Vagina (tissue), 2 donors: ENCODE measurements at regions not wholly inside any gene's neighbourhood (a gene's known extent, or its start where the extent isn't known, plus 50 kb on each side); places are given as distances from the start of the nearest gene placed in this dataset.

Experiments
- DNase-seq, 2 donors: peaks; one replicate each; pipeline ENCODE4 v3.0.0-alpha.2; 2017; ENCODE audit errors: extremely low spot score in 2 of 2
- H3K27ac ChIP-seq: fragments of 200-600 bp; sonication (generic); one replicate; pipeline ENCODE4 v1.5.1; 2019
- H3K27me3 ChIP-seq: fragments of 200-600 bp; sonication (generic); one replicate; pipeline ENCODE4 v1.5.1; 2019
- H3K36me3 ChIP-seq, 2 donors: fragments of 200-600 bp; sonication (generic); one replicate each; pipeline ENCODE4 v1.5.1; 2017 to 2019
- H3K4me1 ChIP-seq: fragments of 200-600 bp; sonication (generic); one replicate; pipeline ENCODE4 v1.5.1; 2019
- H3K4me3 ChIP-seq, 2 donors: fragments of 200-600 bp; sonication (generic); 1 replicate in 1 of 2; 2 replicates in 1 of 2; pipeline ENCODE4 v1.5.1; 2016 to 2019
- H3K9me3 ChIP-seq: fragments of 200-600 bp; sonication (generic); one replicate; pipeline ENCODE4 v1.5.1; 2019
- CTCF ChIP-seq, 3 experiments: fragments of 450-650 bp in 2 of 3; fragments of 200-600 bp in 1 of 3; sonication (generic) in 1 of 3; IDR thresholded peaks; one replicate each; pipeline ENCODE4 v1.5.1; 2017 to 2019; ENCODE audit warnings: antibody characterized with exemption in 3 of 3, mild to moderate bottlenecking in 2 of 3, moderate library complexity in 2 of 3
- POLR2A ChIP-seq, 2 donors: fragments of 450-650 bp; IDR thresholded peaks; one replicate each; pipeline ENCODE4 v1.6.1; 2017; ENCODE audit warnings: antibody characterized with exemption in 2 of 2, mild to moderate bottlenecking in 2 of 2, moderate library complexity in 2 of 2
- POLR2AphosphoS5 ChIP-seq, 2 donors: sonication (generic); formaldehyde crosslinking; IDR thresholded peaks; one replicate each; pipeline ENCODE4 v1.9.0; 2017; ENCODE audit warnings: antibody characterized with exemption in 2 of 2, mild to moderate bottlenecking in 2 of 2, low read depth in 1 of 2; ENCODE audit not compliant: insufficient read depth in 1 of 2
- intact Hi-C: fragments of 100-400 bp; cut with DNase I; formaldehyde crosslinking; loops from one replicate; pipeline ENCODE4 v1.15.1; 2023

DNA sequence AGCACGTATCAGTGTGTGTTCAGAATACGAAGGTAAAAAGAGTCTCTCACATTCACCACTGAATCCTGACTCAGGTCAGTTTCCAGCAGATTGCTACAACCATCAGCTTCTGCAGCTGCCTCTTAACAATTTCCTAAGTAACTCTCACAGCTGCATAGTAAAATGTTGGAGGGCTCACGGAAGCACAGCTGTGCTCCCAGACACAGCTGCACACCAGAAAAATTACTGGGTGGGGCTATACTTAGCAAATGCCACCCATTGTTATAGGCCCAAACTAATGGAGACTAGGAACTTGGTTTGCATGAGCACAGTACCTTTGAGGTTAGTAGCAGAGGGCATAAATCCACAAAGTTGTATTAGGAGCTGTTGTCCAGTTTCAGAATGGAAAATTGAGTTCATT lies 153.9 kb upstream of the ERBB4 start:
- H3K4me3 ChIP-seq: no peak overlapping the region

GRCh38 chr2:212686285-212686895 lies 147.8 kb upstream of the ERBB4 start:
- Histone ChIP-seq H3K27me3 (no peaks in the 10 kb centered on the region), H3K27ac (no peak overlapping the region), H3K4me3 (no peak overlapping the region), H3K36me3 (no peaks in the 10 kb centered on the region), H3K4me1 (no peaks in the 10 kb centered on the region), H3K9me3 (no peaks in the 10 kb centered on the region)
- no peak for TF ChIP-seq POLR2A (IDR thresholded peaks at IDR 0.05)
- TF ChIP-seq POLR2AphosphoS5 (IDR thresholded peaks at IDR 0.05; ENCODE audit: insufficient read depth in 1 of 2, low read depth in 1 of 2): peak in 1 of 2 donors; percentile 29
- peak; percentile 32 to 59 (median 53) for TF ChIP-seq CTCF (IDR thresholded peaks at IDR 0.05)
- DNase-seq: no peak
- intact Hi-C loops: no loop called here

More for the DNA sequence above, 153.9 kb upstream of the ERBB4 start:
- TF ChIP-seq CTCF (IDR thresholded peaks at IDR 0.05): no peak
- TF ChIP-seq POLR2A (IDR thresholded peaks at IDR 0.05): no peak
- TF ChIP-seq POLR2AphosphoS5 (IDR thresholded peaks at IDR 0.05; ENCODE audit: insufficient read depth in 1 of 2, low read depth in 1 of 2): no peak
- DNase-seq: no peak
- H3K9me3 ChIP-seq: no peaks in the 10 kb centered on the region
- intact Hi-C loops: no loop called here
- H3K27ac ChIP-seq: no peak overlapping the region
- H3K4me1 ChIP-seq: no peaks in the 10 kb centered on the region
- H3K36me3 ChIP-seq: no peaks in the 10 kb centered on the region
- H3K27me3 ChIP-seq: no peaks in the 10 kb centered on the region

- intact Hi-C loops: no loop called here
- H3K9me3 ChIP-seq: no peaks in the 10 kb centered on the region
- TF ChIP-seq POLR2A (IDR thresholded peaks at IDR 0.05) (no peak), POLR2AphosphoS5 (IDR thresholded peaks at IDR 0.05; ENCODE audit: insufficient read depth in 1 of 2, low read depth in 1 of 2) (no peak), CTCF (IDR thresholded peaks at IDR 0.05) (no peak)
Observed at GRCh38 chr2:212683346-212684097, 144.9 kb upstream of the ERBB4 start.

GRCh38 chr2:212682937-212683336 lies 144.3 kb upstream of the ERBB4 start:
- Histone ChIP-seq H3K4me3 (no peak overlapping the region), H3K27ac (no peak overlapping the region), H3K36me3 (no peaks in the 10 kb centered on the region), H3K27me3 (no peaks in the 10 kb centered on the region), H3K9me3 (no peaks in the 10 kb centered on the region), H3K4me1 (no peaks in the 10 kb centered on the region)
- intact Hi-C loops: no loop called here
- no peak for TF ChIP-seq POLR2A (IDR thresholded peaks at IDR 0.05)
- no peak for DNase-seq

More at GRCh38 chr2:212683346-212684097, 144.9 kb upstream of the ERBB4 start:
- Histone ChIP-seq H3K27me3 (no peaks in the 10 kb centered on the region), H3K27ac (no peak overlapping the region), H3K4me3 (no peak overlapping the region), H3K36me3 (no peaks in the 10 kb centered on the region), H3K4me1 (no peaks in the 10 kb centered on the region)
- DNase-seq: no peak

DNA sequence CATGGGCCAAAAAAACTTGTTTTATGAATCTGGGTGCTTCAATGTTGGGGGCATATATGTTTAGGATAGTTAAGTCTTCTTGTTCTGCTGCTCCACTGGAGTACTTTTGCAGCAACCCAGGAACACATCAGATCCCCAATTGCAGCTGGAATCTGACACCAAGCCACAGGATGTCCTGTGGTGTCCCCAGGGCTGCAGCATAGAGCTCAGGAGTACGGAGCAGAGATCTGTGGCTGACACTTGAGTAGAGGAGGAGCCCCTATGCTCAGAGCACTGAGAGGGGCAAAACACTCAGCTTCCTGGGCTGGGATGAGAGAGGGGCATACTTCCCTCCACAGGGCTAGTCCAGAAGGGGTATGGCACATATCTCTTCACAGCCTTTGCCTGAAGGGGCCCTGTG lies 138.9 kb upstream of the ERBB4 start:
- TF ChIP-seq POLR2AphosphoS5 (IDR thresholded peaks at IDR 0.05; ENCODE audit: insufficient read depth in 1 of 2, low read depth in 1 of 2) (no peak), POLR2A (IDR thresholded peaks at IDR 0.05) (no peak), CTCF (IDR thresholded peaks at IDR 0.05) (no peak)
- no peaks in the 10 kb centered on the region for H3K36me3 ChIP-seq
- DNase-seq: no peak
- H3K27ac ChIP-seq: no peak overlapping the region
- no peaks in the 10 kb centered on the region for H3K9me3 ChIP-seq
- no peak overlapping the region for H3K4me3 ChIP-seq
- no peaks in the 10 kb centered on the region for H3K4me1 ChIP-seq
- no peaks in the 10 kb centered on the region for H3K27me3 ChIP-seq
- intact Hi-C loops: no loop called here
